K562 (cell line): ENCODE measurements at regions not wholly inside any gene's neighbourhood (a gene's known extent, or its start where the extent isn't known, plus 50 kb on each side); places are given as distances from the start of the nearest gene placed in this dataset.

Experiments
- ATAC-seq: fragments of 200-7000 bp; cut with Tn5 transposase; 3 replicates; pipeline ENCODE4 v1.9.1; 2020; ENCODE audit warnings: moderate library complexity
- BruUV-seq: library from RNA; stranded (reverse); fragments of 400-500 nt; replicated peaks from 2 replicates; lab custom pipeline; 2021; lab: Mats Ljungman, UMichigan
- CTCF ChIA-PET: fragments of 300-600 bp; formaldehyde crosslinking; extraction: SDS; loops from one replicate; lab custom pipeline; 2021; ENCODE audit warnings: low intra/inter-chr PET ratio; lab: Yijun Ruan, JAX
- POLR2A ChIA-PET: fragments of 300-600, 350-650 bp; sonication (Branson Sonifier 250); formaldehyde crosslinking; extraction: SDS; loops from one replicate; lab custom pipeline; 2021; ENCODE audit warnings: antibody characterized with exemption, inconsistent platforms; lab: Yijun Ruan, JAX
- DNase-seq, 4 experiments: peaks; one replicate each; pipeline versions ENCODE4 v3.0.0 to v3.0.0-alpha.2; 2011 to 2018; ENCODE audit warnings: low spot score in 3 of 4, mixed read lengths in 3 of 4; ENCODE audit errors: extremely low read depth in 1 of 4
- FAIRE-seq: peaks from 2 replicates; lab custom pipeline; 2011; peaks lifted over from hg19 to GRCh38; lab: Jason Lieb, UNC
- H2AFZ ChIP-seq: 2 replicates; pipeline ENCODE4 v1.6.0; 2011; ENCODE audit warnings: low read depth, low read length, control low read depth, inconsistent platforms
- H3K27ac ChIP-seq: fragments of 200-600 bp; 3 replicates; pipeline ENCODE4 v1.8.0; 2011; ENCODE audit warnings: low read depth, mild to moderate bottlenecking, control low read depth, inconsistent platforms, low read length, moderate library complexity, mixed read lengths; ENCODE audit errors: extremely low read depth
- H3K27me3 ChIP-seq, 2 experiments: fragments of 300-600 bp in 1 of 2; 2 replicates in 1 of 2; 3 replicates in 1 of 2; pipeline versions ENCODE4 v1.6.0 to v1.8.0; 2011; ENCODE audit warnings: inconsistent platforms in 2 of 2, low read length in 2 of 2, mild to moderate bottlenecking in 1 of 2, mixed read lengths in 1 of 2, moderate library complexity in 1 of 2; ENCODE audit not compliant: control insufficient read depth in 2 of 2, insufficient read depth in 2 of 2
- H3K36me3 ChIP-seq: fragments of 300-600 bp; 3 replicates; pipeline ENCODE4 v1.8.0; 2011; ENCODE audit warnings: mild to moderate bottlenecking, low read length, inconsistent platforms; ENCODE audit not compliant: control insufficient read depth, insufficient read depth
- H3K4me1 ChIP-seq, 2 experiments: fragments of 200-600 bp in 1 of 2; replicated peaks in 1 of 2; 2 replicates in 1 of 2; 3 replicates in 1 of 2; pipeline versions ENCODE4 v1.5.1 to v1.8.0; 2011; ENCODE audit warnings: inconsistent platforms in 2 of 2, low read length in 2 of 2, mild to moderate bottlenecking in 1 of 2, mixed read lengths in 1 of 2, moderate library complexity in 1 of 2; ENCODE audit not compliant: control insufficient read depth in 2 of 2, insufficient read depth in 2 of 2
- H3K4me2 ChIP-seq: 2 replicates; pipeline ENCODE4 v1.6.1; 2011; ENCODE audit warnings: low read length, control low read depth, inconsistent platforms, mixed read lengths; ENCODE audit not compliant: insufficient read depth
- H3K4me3 ChIP-seq: fragments of 200-600 bp; sonication (generic), shearing (Covaris generic); 2 replicates; pipeline ENCODE4 v1.5.1; 2016; ENCODE audit warnings: control low read depth, inconsistent platforms
- H3K79me2 ChIP-seq: fragments of 200-600 bp; 3 replicates; pipeline ENCODE4 v1.8.0; 2011; ENCODE audit warnings: low read length, inconsistent platforms; ENCODE audit not compliant: control insufficient read depth, insufficient read depth
- H3K9ac ChIP-seq, 2 experiments: 2 replicates each; pipeline versions ENCODE4 v1.6.0 to v1.6.1; 2011; ENCODE audit warnings: low read depth in 2 of 2, low read length in 2 of 2, control low read depth in 1 of 2, inconsistent platforms in 1 of 2, mild to moderate bottlenecking in 1 of 2, mixed read lengths in 1 of 2; ENCODE audit not compliant: insufficient read depth in 1 of 2
- H3K9me1 ChIP-seq: one replicate; pipeline ENCODE4 v1.6.0; 2011; ENCODE audit warnings: inconsistent platforms, mild to moderate bottlenecking, low read length, moderate library complexity; ENCODE audit not compliant: control insufficient read depth, insufficient read depth
- H3K9me3 ChIP-seq: replicated peaks from 2 replicates; pipeline ENCODE4 v1.5.1; 2011; ENCODE audit warnings: low read depth, low read length, inconsistent platforms; ENCODE audit not compliant: control insufficient read depth, insufficient read depth
- H4K20me1 ChIP-seq: replicated peaks from 2 replicates; pipeline ENCODE4 v1.6.1; 2011; ENCODE audit warnings: low read length, inconsistent platforms, mixed read lengths; ENCODE audit not compliant: control insufficient read depth, insufficient read depth
- CHAMP1 ChIP-seq: fragments of 450-650 bp; IDR thresholded peaks from 2 replicates; pipeline ENCODE4 v1.6.1; 2016; ENCODE audit warnings: mild to moderate bottlenecking
- DACH1 ChIP-seq: fragments of 450-650 bp; IDR thresholded peaks from 2 replicates; pipeline ENCODE4 v1.6.1; 2018; ENCODE audit not compliant: partially characterized antibody
- GATAD2B ChIP-seq: fragments of 450-650 bp; IDR thresholded peaks from 2 replicates; pipeline ENCODE4 v1.6.1; 2017; ENCODE audit warnings: mild to moderate bottlenecking, borderline replicate concordance
- MTF1 ChIP-seq: fragments of 250-450 bp; sonication (Bioruptor Pico); IDR thresholded peaks from 2 replicates; pipeline ENCODE4 v1.9.0; 2021; ENCODE audit warnings: moderate library complexity, mild to moderate bottlenecking, inconsistent platforms, borderline replicate concordance
- TEAD1 ChIP-seq, 2 experiments: fragments of 450-650 bp in 1 of 2; sonication (generic) in 1 of 2; formaldehyde crosslinking; IDR thresholded peaks; 2 replicates each; pipeline versions ENCODE4 v1.4.0 to v1.8.0; 2020 to 2022; ENCODE audit warnings: mild to moderate bottlenecking in 2 of 2, missing genetic modification reagents in 1 of 2
- TEAD4 ChIP-seq, 2 experiments: sonication (generic) in 1 of 2; formaldehyde crosslinking in 1 of 2; IDR thresholded peaks; 2 replicates each; pipeline versions ENCODE4 v1.6.1 to v1.8.0; 2012 to 2022; ENCODE audit warnings: borderline replicate concordance in 1 of 2, inconsistent platforms in 1 of 2, low read length in 1 of 2, mild to moderate bottlenecking in 1 of 2, missing genetic modification reagents in 1 of 2
- ZBTB17 ChIP-seq: fragments of 450-650 bp; formaldehyde crosslinking; IDR thresholded peaks from 2 replicates; pipeline ENCODE4 v1.4.0; 2020; ENCODE audit warnings: mild to moderate bottlenecking
- ZNF41 ChIP-seq: fragments of 250-450 bp; sonication (Bioruptor Pico); conservative IDR thresholded peaks from 2 replicates; pipeline ENCODE4 v1.4.0; 2020; ENCODE audit warnings: mild to moderate bottlenecking
- WGBS: fragments of 100-300 bp; shearing (Covaris generic); methylation state at CpG from one replicate; pipeline ENCODE4 v1.1.6; 2016; ENCODE audit warnings: low coverage, mixed read lengths; ENCODE audit not compliant: insufficient coverage; ENCODE audit errors: missing lambda C conversion rate; 5-methylcytosine and 5-hydroxymethylcytosine counted together
- in situ Hi-C: fragments of 300-500 bp; cut with MboI; formaldehyde crosslinking; loops from 4 replicates; pipeline ENCODE4 v1.15.0; 2018; ENCODE audit warnings: inconsistent platforms, mixed read lengths
- intact Hi-C: fragments of 100-400 bp; cut with micrococcal nuclease; formaldehyde crosslinking; loops from 2 replicates; pipeline ENCODE4 v1.14.2; 2022

- WGBS: 3% methylated on average over 7 of the region's 8 CpGs
- Histone ChIP-seq H3K27me3 (peaks cover 0 to 4% of the 10 kb centered on the region in 2 experiments; a peak in 1 of 5 replicates), H4K20me1 (no peaks in the 10 kb centered on the region), H3K9me3 (no peaks in the 10 kb centered on the region), H3K9me1 (no peaks in the 10 kb centered on the region), H3K9ac (no peak overlapping the region), H3K79me2 (no peaks in the 10 kb centered on the region), H3K4me2 (no peak overlapping the region), H3K36me3 (no peaks in the 10 kb centered on the region), H3K27ac (no peak overlapping the region), H3K4me3 (no peak overlapping the region), H2AFZ (no peak overlapping the region), H3K4me1 (peaks cover 0 to 8% of the 10 kb centered on the region in 2 experiments; a peak in 2 of 5 replicates)
- POLR2A ChIA-PET: no interaction called here
- FAIRE-seq (no peak), DNase-seq (no peak), ATAC-seq (no peak)
- no TSS peak for BruUV-seq
- intact Hi-C loops (no loop called here), in situ Hi-C loops (no loop called here)
- CTCF ChIA-PET: no interaction called here
- no peak for TF ChIP-seq TEAD4 (IDR thresholded peaks at IDR 0.05; ENCODE audit: low read length)
- TF ChIP-seq TEAD4 (CRISPR knock-in tag; IDR thresholded peaks at IDR 0.05; ENCODE audit: borderline replicate concordance): no peak
- no peak for TF ChIP-seq MTF1 (CRISPR knock-in tag)
- TF ChIP-seq DACH1: no peak
- no peak for TF ChIP-seq ZNF41 (CRISPR knock-in tag)
- TF ChIP-seq GATAD2B: no peak
- TF ChIP-seq TEAD1 (CRISPR knock-in tag; IDR thresholded peaks at IDR 0.05): no peak
- TF ChIP-seq ZBTB17 (CRISPR knock-in tag): no peak
- TF ChIP-seq CHAMP1: no peak
Measured at GRCh38 chr22:48088926-48089536, 1326.6 kb downstream of the TBC1D22A start.
